PC-9 (cell line): ENCODE measurements at regions not wholly inside any gene's neighbourhood (a gene's known extent, or its start where the extent isn't known, plus 50 kb on each side); places are given as distances from the start of the nearest gene placed in this dataset.
"Not testable (repeated sequence)": the region's sequence is repeated elsewhere in the genome, so short reads cannot be mapped to it uniquely, and the experiment has no call there.

Experiments
- CTCF ChIP-seq: fragments of 200-600 bp; sonication (generic); conservative IDR thresholded peaks from 2 replicates; pipeline ENCODE4 v1.6.1; 2017; ENCODE audit warnings: mixed run types, antibody characterized with exemption, mild to moderate bottlenecking, moderate library complexity
- EZH2 ChIP-seq: fragments of 200-600 bp; sonication (generic); IDR thresholded peaks from 2 replicates; pipeline ENCODE4 v1.8.0; 2017; ENCODE audit warnings: antibody characterized with exemption, low read depth

GRCh38 chr4:189733507-189733906 is 207.2 kb upstream of the FRG1 start:
- not testable (repeated sequence) for TF ChIP-seq CTCF, EZH2
